CD8-positive, alpha-beta memory T cell (primary cell): ENCODE measurements at regions not wholly inside any gene's neighbourhood (a gene's known extent, or its start where the extent isn't known, plus 50 kb on each side); places are given as distances from the start of the nearest gene placed in this dataset.

ENCODE experiments used
- CTCF ChIA-PET: fragments of 350-600 bp; sonication (Branson Sonifier 250); formaldehyde crosslinking; loops from one replicate; lab custom pipeline; 2021; ENCODE audit warnings: antibody characterized with exemption; lab: Charles Lee
- POLR2A ChIA-PET: fragments of 350-600 bp; sonication (Branson Sonifier 250); formaldehyde crosslinking; loops from one replicate; lab custom pipeline; 2021; ENCODE audit warnings: antibody characterized with exemption; lab: Charles Lee
- DNase-seq, 5 donors: peaks; one replicate each; pipeline versions ENCODE4 v3.0.0 to v3.0.0-alpha.2; 2020 to 2022; ENCODE audit warnings: mixed read lengths in 1 of 5
- H3K27ac ChIP-seq: one replicate; pipeline ENCODE4 v1.7.0; 2013; ENCODE audit warnings: low read depth, mild to moderate bottlenecking, low read length, moderate library complexity
- H3K27me3 ChIP-seq: 2 replicates; pipeline ENCODE4 v1.7.0; 2013; ENCODE audit warnings: low read length, mild to moderate bottlenecking; ENCODE audit not compliant: insufficient read depth, poor library complexity, severe bottlenecking
- H3K36me3 ChIP-seq: 2 replicates; pipeline ENCODE4 v1.7.0; 2013; ENCODE audit warnings: mild to moderate bottlenecking, low read length, moderate library complexity; ENCODE audit not compliant: insufficient read depth
- H3K4me1 ChIP-seq: 2 replicates; pipeline ENCODE4 v1.7.0; 2013; ENCODE audit warnings: mild to moderate bottlenecking, low read length, moderate library complexity; ENCODE audit not compliant: insufficient read depth
- H3K4me3 ChIP-seq: 2 replicates; pipeline ENCODE4 v1.7.0; 2013; ENCODE audit warnings: mild to moderate bottlenecking, low read length
- H3K9me3 ChIP-seq: 2 replicates; pipeline ENCODE4 v1.7.0; 2013; ENCODE audit warnings: mild to moderate bottlenecking, low read length
- H3K27ac Mint-ChIP-seq, 8 donors: one replicate each; pipeline ENCODE4 v1.8.0; 2020 to 2021; ENCODE audit warnings: mixed read lengths in 8 of 8, mild to moderate bottlenecking in 6 of 8, inconsistent platforms in 3 of 8, moderate library complexity in 3 of 8
- H3K27me3 Mint-ChIP-seq, 2 donors: one replicate each; pipeline ENCODE4 v1.8.0; 2020 to 2021; ENCODE audit warnings: mixed read lengths in 2 of 2, mild to moderate bottlenecking in 1 of 2, moderate library complexity in 1 of 2
- H3K36me3 Mint-ChIP-seq, 3 donors: one replicate each; pipeline ENCODE4 v1.8.0; 2020 to 2021; ENCODE audit warnings: mixed read lengths in 3 of 3, inconsistent platforms in 1 of 3, mild to moderate bottlenecking in 1 of 3
- H3K4me1 Mint-ChIP-seq, 3 donors: one replicate each; pipeline ENCODE4 v1.8.0; 2020 to 2021; ENCODE audit warnings: mixed read lengths in 3 of 3, inconsistent platforms in 1 of 3, mild to moderate bottlenecking in 1 of 3
- H3K4me3 Mint-ChIP-seq, 7 donors: one replicate each; pipeline ENCODE4 v1.8.0; 2020 to 2021; ENCODE audit warnings: mixed read lengths in 7 of 7, mild to moderate bottlenecking in 6 of 7, moderate library complexity in 4 of 7, inconsistent platforms in 2 of 7
- H3K9me3 Mint-ChIP-seq, 5 donors: one replicate each; pipeline ENCODE4 v1.8.0; 2020 to 2022; ENCODE audit warnings: mixed read lengths in 5 of 5, mild to moderate bottlenecking in 3 of 5, moderate library complexity in 2 of 5, inconsistent platforms in 1 of 5

DNA sequence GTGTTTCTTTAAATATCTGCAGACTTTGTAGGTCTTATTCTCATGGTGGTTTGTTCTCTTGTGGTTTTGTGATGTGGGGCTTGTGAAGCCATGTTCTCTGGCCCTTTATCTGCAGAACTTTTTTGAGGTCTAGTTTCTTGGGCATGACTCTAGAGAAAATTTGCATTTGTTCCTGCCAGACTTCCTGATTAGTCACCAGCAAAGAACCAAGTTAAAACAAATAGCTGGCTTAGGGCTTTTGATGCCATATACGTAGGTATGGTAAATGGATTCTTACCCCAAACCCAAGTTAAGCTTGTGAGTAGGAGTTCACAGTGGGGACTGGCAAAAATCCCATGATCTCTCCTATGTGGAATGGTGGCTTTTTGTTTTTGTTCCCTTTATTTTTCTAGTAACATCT lies 68.7 kb upstream of the IRX3 start:
- peaks cover 7 to 16% of the 10 kb centered on the region in 2 donors for H3K27me3 Mint-ChIP-seq
- no peaks in the 10 kb centered on the region for H3K36me3 Mint-ChIP-seq
- no peaks in the 10 kb centered on the region for H3K4me1 Mint-ChIP-seq
- H3K27ac Mint-ChIP-seq = no peak overlapping the region
- H3K9me3 Mint-ChIP-seq = peaks cover 3 to 12% (median 5%) of the 10 kb centered on the region in 5 donors
- Histone ChIP-seq H3K36me3 (no peaks in the 10 kb centered on the region), H3K4me1 (no peaks in the 10 kb centered on the region), H3K27me3 (no peaks in the 10 kb centered on the region), H3K4me3 (no peak overlapping the region), H3K27ac (no peak overlapping the region), H3K9me3 (no peaks in the 10 kb centered on the region)
- CTCF ChIA-PET = no interaction called here
- POLR2A ChIA-PET = no interaction called here
- no peak for DNase-seq
- H3K4me3 Mint-ChIP-seq = no peak overlapping the region

DNA sequence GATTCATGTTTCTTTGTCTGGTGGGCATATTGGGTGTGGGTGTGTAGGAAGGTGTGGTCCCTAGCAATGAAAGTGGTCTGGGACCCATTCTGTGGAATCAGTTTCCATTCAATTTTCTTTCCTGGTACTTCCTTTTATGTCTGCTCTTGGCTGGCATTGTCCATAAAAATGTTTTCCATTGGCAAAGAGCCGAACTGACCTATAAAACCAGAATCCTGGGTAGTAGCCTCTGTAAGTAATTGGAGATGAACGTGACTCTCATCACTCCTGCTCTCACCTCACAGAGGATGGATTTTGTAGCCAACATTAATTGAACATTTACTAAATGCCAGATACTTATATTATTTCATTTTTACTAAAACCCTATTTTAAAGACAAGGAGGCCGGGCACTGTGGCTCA lies 66.5 kb upstream of the IRX3 start:
- no peak overlapping the region for H3K4me3 Mint-ChIP-seq
- Histone ChIP-seq H3K27me3 (no peaks in the 10 kb centered on the region), H3K4me3 (no peak overlapping the region), H3K27ac (no peak overlapping the region), H3K9me3 (no peaks in the 10 kb centered on the region), H3K36me3 (no peaks in the 10 kb centered on the region), H3K4me1 (no peaks in the 10 kb centered on the region)
- DNase-seq = no peak
- CTCF ChIA-PET = no interaction called here
- H3K4me1 Mint-ChIP-seq = no peaks in the 10 kb centered on the region
- H3K27ac Mint-ChIP-seq = no peak overlapping the region
- H3K9me3 Mint-ChIP-seq = peaks cover 3 to 12% (median 5%) of the 10 kb centered on the region in 5 donors
- peaks cover under 1 to 12% of the 10 kb centered on the region in 2 donors for H3K27me3 Mint-ChIP-seq
- no peaks in the 10 kb centered on the region for H3K36me3 Mint-ChIP-seq
- POLR2A ChIA-PET = no interaction called here

DNA sequence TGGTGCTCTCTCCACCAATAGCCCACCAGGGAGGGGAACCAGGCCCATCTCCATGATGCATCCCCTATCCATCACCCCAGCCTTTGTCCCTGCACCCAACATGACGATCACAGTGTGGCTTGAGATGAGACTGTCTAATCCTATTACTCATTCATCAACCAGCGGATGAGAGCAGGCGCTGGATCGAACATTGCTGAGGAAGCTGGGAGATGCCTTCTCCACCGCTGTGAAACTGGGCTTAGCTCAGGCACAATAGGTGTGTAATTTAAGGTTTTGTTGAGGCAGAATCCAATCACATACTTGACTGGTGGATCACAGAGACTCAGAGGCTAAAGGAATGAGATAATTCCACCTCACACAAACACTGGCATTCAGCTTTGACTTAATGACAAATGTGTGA lies 64.6 kb upstream of the IRX3 start:
- CTCF ChIA-PET = no interaction called here
- no peaks in the 10 kb centered on the region for H3K4me1 Mint-ChIP-seq
- H3K27me3 ChIP-seq = no peaks in the 10 kb centered on the region

GRCh38 chr16:54347961-54348360 lies 61.4 kb upstream of the IRX3 start:
- Histone ChIP-seq H3K36me3 (no peaks in the 10 kb centered on the region), H3K4me3 (no peak overlapping the region), H3K27me3 (no peaks in the 10 kb centered on the region), H3K4me1 (no peaks in the 10 kb centered on the region), H3K27ac (no peak overlapping the region), H3K9me3 (no peaks in the 10 kb centered on the region)
- POLR2A ChIA-PET = no interaction called here
- Mint-ChIP-seq H3K27me3 (peaks cover 1 to 14% of the 10 kb centered on the region in 2 donors), H3K36me3 (no peaks in the 10 kb centered on the region), H3K9me3 (peaks cover 0 to 3% (median 0%) of the 10 kb centered on the region in 5 donors), H3K27ac (no peak overlapping the region), H3K4me3 (no peak overlapping the region), H3K4me1 (no peaks in the 10 kb centered on the region)
- DNase-seq = no peak
- CTCF ChIA-PET = interaction anchor here (1.5 kb wide), 1 partner anchor 54 kb away, joined by 3 read pairs; no protein-coding TSS in a partner anchor

More for the DNA sequence above, 64.6 kb upstream of the IRX3 start:
- POLR2A ChIA-PET = no interaction called here
- no peak overlapping the region for H3K4me3 Mint-ChIP-seq
- Histone ChIP-seq H3K4me1 (no peaks in the 10 kb centered on the region), H3K9me3 (no peaks in the 10 kb centered on the region), H3K4me3 (no peak overlapping the region), H3K27ac (no peak overlapping the region), H3K36me3 (no peaks in the 10 kb centered on the region)
- no peaks in the 10 kb centered on the region for H3K36me3 Mint-ChIP-seq
- H3K27ac Mint-ChIP-seq = no peak overlapping the region
- peaks cover 0 to 7% of the 10 kb centered on the region in 2 donors for H3K27me3 Mint-ChIP-seq
- no peak for DNase-seq
- peaks cover 3 to 12% (median 4%) of the 10 kb centered on the region in 5 donors for H3K9me3 Mint-ChIP-seq

GRCh38 chr16:54346041-54346440 lies 59.5 kb upstream of the IRX3 start:
- ChIA-PET CTCF (no interaction called here), POLR2A (no interaction called here)
- no peak overlapping the region for H3K27ac Mint-ChIP-seq
- peaks cover 1 to 8% of the 10 kb centered on the region in 2 donors for H3K27me3 Mint-ChIP-seq
- DNase-seq = no peak
- no peak overlapping the region for H3K4me3 ChIP-seq
- no peak overlapping the region for H3K27ac ChIP-seq
- H3K4me3 Mint-ChIP-seq = no peak overlapping the region
- no peaks in the 10 kb centered on the region for H3K36me3 Mint-ChIP-seq
- no peaks in the 10 kb centered on the region for H3K4me1 ChIP-seq
- H3K9me3 ChIP-seq = no peaks in the 10 kb centered on the region
- H3K36me3 ChIP-seq = no peaks in the 10 kb centered on the region
- H3K27me3 ChIP-seq = no peaks in the 10 kb centered on the region
- H3K4me1 Mint-ChIP-seq = no peaks in the 10 kb centered on the region
- H3K9me3 Mint-ChIP-seq = no peaks in the 10 kb centered on the region

DNA sequence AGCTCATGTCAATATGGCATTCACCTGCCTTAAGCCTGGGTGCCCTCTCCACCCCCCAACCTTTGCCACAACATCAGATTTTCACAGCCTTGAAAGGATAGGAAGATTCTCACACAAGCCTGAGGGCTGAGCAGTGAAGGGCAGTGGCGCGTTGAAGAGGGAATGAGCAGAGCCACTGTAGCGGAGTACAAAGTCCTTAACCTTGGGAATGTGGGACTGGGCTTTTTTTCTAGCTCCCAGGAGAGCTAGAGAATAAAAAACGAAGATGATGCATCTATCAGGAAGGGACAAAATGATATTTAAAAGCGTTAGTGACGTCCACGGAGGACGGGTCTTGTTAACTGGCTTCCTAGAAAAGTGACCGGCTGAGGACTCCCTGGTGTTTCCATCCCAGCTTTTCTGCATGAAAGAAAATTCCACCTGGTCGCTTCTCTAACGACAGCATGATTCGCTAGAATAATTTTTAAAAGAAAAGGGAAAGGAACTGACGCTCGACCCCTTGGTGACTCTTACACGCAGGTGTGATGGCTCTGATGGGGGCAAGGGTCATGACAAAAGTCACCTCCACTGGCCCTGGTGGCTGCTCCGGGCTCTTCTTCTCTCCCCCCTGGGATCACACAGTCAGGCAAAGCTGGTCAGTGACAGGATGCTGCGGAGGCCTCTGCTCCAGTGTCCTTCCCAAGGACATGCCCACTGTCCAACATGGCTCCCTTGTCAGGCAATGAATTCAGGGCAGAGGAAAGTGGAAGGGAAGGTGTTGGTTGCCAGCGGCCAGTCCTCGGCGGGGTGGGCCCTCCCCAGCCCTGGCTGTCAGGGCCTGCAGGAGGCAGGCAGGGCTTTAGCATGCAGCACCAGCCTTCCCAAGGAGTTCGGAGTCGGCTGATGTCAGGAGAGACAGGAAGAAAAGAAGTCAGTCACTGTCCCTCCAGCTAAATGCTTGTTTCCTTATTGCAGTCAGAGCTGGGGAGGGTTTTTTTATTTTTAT lies 58.4 kb upstream of the IRX3 start:
- H3K9me3 Mint-ChIP-seq = no peaks in the 10 kb centered on the region
- H3K4me1 Mint-ChIP-seq = no peaks in the 10 kb centered on the region
- no peaks in the 10 kb centered on the region for H3K27me3 ChIP-seq

GRCh38 chr16:54342966-54343365 lies 56.4 kb upstream of the IRX3 start:
- no peak overlapping the region for H3K4me3 ChIP-seq
- Mint-ChIP-seq H3K36me3 (no peaks in the 10 kb centered on the region), H3K27me3 (peaks cover 3 to 10% of the 10 kb centered on the region in 2 donors), H3K4me1 (no peaks in the 10 kb centered on the region), H3K9me3 (no peaks in the 10 kb centered on the region), H3K27ac (no peak overlapping the region), H3K4me3 (no peak overlapping the region)
- ChIA-PET POLR2A (no interaction called here), CTCF (no interaction called here)
- H3K9me3 ChIP-seq = no peaks in the 10 kb centered on the region
- no peaks in the 10 kb centered on the region for H3K27me3 ChIP-seq
- H3K27ac ChIP-seq = no peak overlapping the region
- H3K4me1 ChIP-seq = no peaks in the 10 kb centered on the region
- H3K36me3 ChIP-seq = no peaks in the 10 kb centered on the region
- DNase-seq = no peak

More for the DNA sequence above, 58.4 kb upstream of the IRX3 start:
- Histone ChIP-seq H3K9me3 (no peaks in the 10 kb centered on the region), H3K4me1 (no peaks in the 10 kb centered on the region), H3K27ac (no peak overlapping the region), H3K4me3 (no peak overlapping the region), H3K36me3 (no peaks in the 10 kb centered on the region)
- H3K27ac Mint-ChIP-seq = no peak overlapping the region
- ChIA-PET CTCF (no interaction called here), POLR2A (no interaction called here)
- no peak overlapping the region for H3K4me3 Mint-ChIP-seq
- H3K36me3 Mint-ChIP-seq = no peaks in the 10 kb centered on the region
- peaks cover 3 to 10% of the 10 kb centered on the region in 2 donors for H3K27me3 Mint-ChIP-seq
- no peak for DNase-seq

- H3K4me1 Mint-ChIP-seq = no peaks in the 10 kb centered on the region
- H3K9me3 ChIP-seq = no peaks in the 10 kb centered on the region
- H3K27me3 Mint-ChIP-seq = peaks cover 3 to 13% of the 10 kb centered on the region in 2 donors
- H3K36me3 ChIP-seq = no peaks in the 10 kb centered on the region
- DNase-seq = no peak
- ChIA-PET POLR2A (no interaction called here), CTCF (no interaction called here)
- no peak overlapping the region for H3K4me3 ChIP-seq
- H3K4me3 Mint-ChIP-seq = no peak overlapping the region
- H3K27ac Mint-ChIP-seq = no peak overlapping the region
- no peaks in the 10 kb centered on the region for H3K4me1 ChIP-seq
- H3K27ac ChIP-seq = no peak overlapping the region
- no peaks in the 10 kb centered on the region for H3K27me3 ChIP-seq
- H3K36me3 Mint-ChIP-seq = no peaks in the 10 kb centered on the region
- no peaks in the 10 kb centered on the region for H3K9me3 Mint-ChIP-seq
These were observed 55.5 kb upstream of the IRX3 start for GRCh38 chr16:54341892-54342776.
